ENCODE measurements at regions not wholly inside any gene's neighbourhood (a gene's known extent, or its start where the extent isn't known, plus 50 kb on each side); places are given as distances from the start of the nearest gene placed in this dataset.
"Not testable (repeated sequence)": the region's sequence is repeated elsewhere in the genome, so short reads cannot be mapped to it uniquely, and the experiment has no call there.

GRCh38 chr14:71563492-71564153, 368.6 kb upstream of the RGS6 start:
- Mint-ChIP-seq H3K27me3 (ENCODE audit: low read depth) (no peaks in the 10 kb centered on the region), H3K4me1 (no peaks in the 10 kb centered on the region), H3K27ac (no peak overlapping the region), H3K9me3 (no peaks in the 10 kb centered on the region), H3K4me3 (no peak overlapping the region), H3K36me3 (ENCODE audit: low read depth) (no peaks in the 10 kb centered on the region)
- TF ChIP-seq CTCF (IDR thresholded peaks at IDR 0.05; ENCODE audit: unreplicated experiment in 3 of 3): no peak

- no peak overlapping the region for H3K27ac Mint-ChIP-seq
Measured at GRCh38 chr14:71566276-71566675, 366.0 kb upstream of the RGS6 start.

GRCh38 chr14:71567499-71568133, 364.6 kb upstream of the RGS6 start:
- H3K36me3 Mint-ChIP-seq (ENCODE audit: low read depth); H3K4me3 Mint-ChIP-seq; H3K27ac Mint-ChIP-seq; H3K4me1 Mint-ChIP-seq; H3K9me3 Mint-ChIP-seq; H3K27me3 Mint-ChIP-seq (ENCODE audit: low read depth): not testable (repeated sequence)

More at GRCh38 chr14:71566276-71566675, 366.0 kb upstream of the RGS6 start:
- no peaks in the 10 kb centered on the region for H3K4me1 Mint-ChIP-seq
- H3K9me3 Mint-ChIP-seq: no peaks in the 10 kb centered on the region
- TF ChIP-seq CTCF (IDR thresholded peaks at IDR 0.05; ENCODE audit: unreplicated experiment in 3 of 3): no peak
- H3K27me3 Mint-ChIP-seq (ENCODE audit: low read depth): no peaks in the 10 kb centered on the region
- H3K4me3 Mint-ChIP-seq: no peak overlapping the region
- no peaks in the 10 kb centered on the region for H3K36me3 Mint-ChIP-seq (ENCODE audit: low read depth)

- Mint-ChIP-seq H3K9me3 (no peaks in the 10 kb centered on the region), H3K4me1 (peaks cover 31% of the 10 kb centered on the region), H3K36me3 (ENCODE audit: low read depth) (no peaks in the 10 kb centered on the region), H3K27ac (peak overlapping the region; percentile 1 to 68 (median 66)), H3K27me3 (ENCODE audit: low read depth) (no peaks in the 10 kb centered on the region), H3K4me3 (no peak overlapping the region)
- no peak for TF ChIP-seq CTCF (IDR thresholded peaks at IDR 0.05; ENCODE audit: unreplicated experiment in 3 of 3)
Measured at GRCh38 chr14:71574976-71575375, 357.3 kb upstream of the RGS6 start.

GRCh38 chr14:71576472-71576871, 355.8 kb upstream of the RGS6 start:
- Mint-ChIP-seq H3K36me3 (ENCODE audit: low read depth) (no peaks in the 10 kb centered on the region), H3K27me3 (ENCODE audit: low read depth) (no peaks in the 10 kb centered on the region), H3K4me1 (peaks cover 31% of the 10 kb centered on the region), H3K27ac (no peak overlapping the region), H3K4me3 (no peak overlapping the region), H3K9me3 (no peaks in the 10 kb centered on the region)
- TF ChIP-seq CTCF (IDR thresholded peaks at IDR 0.05; ENCODE audit: unreplicated experiment in 3 of 3): no peak

- Mint-ChIP-seq H3K4me1 (peaks cover 35% of the 10 kb centered on the region), H3K9me3 (no peaks in the 10 kb centered on the region), H3K4me3 (no peak overlapping the region), H3K27ac (peak overlapping the region; percentile 16 to 55 (median 43)), H3K36me3 (ENCODE audit: low read depth) (no peaks in the 10 kb centered on the region), H3K27me3 (ENCODE audit: low read depth) (no peaks in the 10 kb centered on the region)
- TF ChIP-seq CTCF (IDR thresholded peaks at IDR 0.05; ENCODE audit: unreplicated experiment in 3 of 3): no peak
Measured at GRCh38 chr14:71579331-71579730, 352.9 kb upstream of the RGS6 start.
